B cell (primary cell): ENCODE measurements at regions not wholly inside any gene's neighbourhood (a gene's known extent, or its start where the extent isn't known, plus 50 kb on each side); places are given as distances from the start of the nearest gene placed in this dataset.
"Not testable (repeated sequence)": the region's sequence is repeated elsewhere in the genome, so short reads cannot be mapped to it uniquely, and the experiment has no call there.

ENCODE experiments used
- ATAC-seq: fragments of 200-7000 bp; cut with Tn5 transposase; one replicate; pipeline ENCODE4 v1.10.0; 2021; ENCODE audit warnings: low read depth, mild to moderate bottlenecking, moderate number of reproducible peaks, moderate library complexity
- CTCF ChIA-PET: fragments of 350-600 bp; sonication (Branson Sonifier 250); formaldehyde crosslinking; loops from one replicate; lab custom pipeline; 2021; ENCODE audit warnings: antibody characterized with exemption, inconsistent platforms; lab: Charles Lee
- POLR2A ChIA-PET: fragments of 350-600 bp; sonication (Branson Sonifier 250); formaldehyde crosslinking; loops from one replicate; lab custom pipeline; 2021; ENCODE audit warnings: antibody characterized with exemption; lab: Charles Lee
- DNase-seq: peaks from one replicate; pipeline ENCODE4 v3.0.0; 2013
- H2AFZ ChIP-seq: 2 replicates; pipeline ENCODE4 v1.6.1; 2012; ENCODE audit warnings: mild to moderate bottlenecking, low read depth, low read length; ENCODE audit not compliant: insufficient read depth, poor library complexity, severe bottlenecking
- H3K27ac ChIP-seq, 2 donors: 1 replicate in 1 of 2; 2 replicates in 1 of 2; pipeline ENCODE4 v1.5.1; 2012 to 2013; ENCODE audit warnings: low read length in 2 of 2, mild to moderate bottlenecking in 2 of 2, moderate library complexity in 1 of 2
- H3K27me3 ChIP-seq, 4 experiments: fragments of 200-600 bp in 1 of 4; sonication (generic) in 1 of 4; replicated peaks in 1 of 4; 1 replicate in 2 of 4; 2 replicates in 2 of 4; pipeline versions ENCODE4 v1.6.1 to v1.7.0; 2013 to 2016; ENCODE audit warnings: low read length in 3 of 4, mild to moderate bottlenecking in 2 of 4, mixed read lengths in 1 of 4, moderate library complexity in 1 of 4; ENCODE audit not compliant: insufficient read depth in 4 of 4, control insufficient read depth in 3 of 4; ENCODE audit errors: control extremely low read depth in 1 of 4
- H3K36me3 ChIP-seq, 2 experiments: replicated peaks in 1 of 2; 1 replicate in 1 of 2; 2 replicates in 1 of 2; pipeline versions ENCODE4 v1.6.1 to v1.7.1; 2013; ENCODE audit warnings: low read length in 1 of 2; ENCODE audit not compliant: insufficient read depth in 2 of 2, control insufficient read depth in 1 of 2; ENCODE audit errors: control extremely low read depth in 1 of 2, extremely low read depth in 1 of 2
- H3K4me1 ChIP-seq, 2 donors: fragments of 200-600 bp in 1 of 2; sonication (generic) in 1 of 2; 1 replicate in 1 of 2; 2 replicates in 1 of 2; pipeline versions ENCODE4 v1.5.1 to v1.6.1; 2013 to 2017; ENCODE audit warnings: low read length in 2 of 2; ENCODE audit not compliant: control insufficient read depth in 2 of 2, insufficient read depth in 2 of 2
- H3K4me2 ChIP-seq: replicated peaks from 2 replicates; pipeline ENCODE3; 2012; ENCODE audit warnings: mild to moderate bottlenecking, low read depth, low read length; ENCODE audit not compliant: poor library complexity, severe bottlenecking
- H3K4me3 ChIP-seq, 5 experiments: fragments of 200-600 bp in 1 of 5; sonication (generic) in 1 of 5; 1 replicate in 3 of 5; 2 replicates in 2 of 5; pipeline versions ENCODE4 v1.5.1 to v1.7.0; 2011 to 2016; ENCODE audit warnings: low read length in 4 of 5, mild to moderate bottlenecking in 4 of 5, low read depth in 2 of 5, control low read depth in 1 of 5, moderate library complexity in 1 of 5; ENCODE audit not compliant: insufficient read depth in 1 of 5; ENCODE audit errors: control extremely low read depth in 1 of 5, extremely low read depth in 1 of 5
- H3K79me2 ChIP-seq: fragments of 200-600 bp; sonication (generic); one replicate; pipeline ENCODE4 v1.6.0; 2016; ENCODE audit warnings: low read length; ENCODE audit not compliant: control insufficient read depth, insufficient read depth
- H3K9ac ChIP-seq: fragments of 200-600 bp; sonication (generic); 2 replicates; pipeline ENCODE4 v1.6.1; 2017; ENCODE audit warnings: mild to moderate bottlenecking, low read length, moderate library complexity
- H3K9me3 ChIP-seq, 3 donors: one replicate each; pipeline versions ENCODE4 v1.6.1 to v1.7.1; 2013; ENCODE audit warnings: low read length in 2 of 3; ENCODE audit not compliant: control insufficient read depth in 2 of 3, insufficient read depth in 1 of 3; ENCODE audit errors: control extremely low read depth in 1 of 3
- H4K20me1 ChIP-seq: 2 replicates; pipeline ENCODE4 v1.6.0; 2012; ENCODE audit warnings: mild to moderate bottlenecking, low read length; ENCODE audit not compliant: insufficient read depth, control insufficient read depth, poor library complexity, severe bottlenecking
- H3K27ac Mint-ChIP-seq: one replicate; pipeline ENCODE4 v1.8.0; 2021; ENCODE audit warnings: mixed read lengths
- H3K27me3 Mint-ChIP-seq: one replicate; pipeline ENCODE4 v1.8.0; 2021; ENCODE audit warnings: mixed read lengths
- H3K4me1 Mint-ChIP-seq: one replicate; pipeline ENCODE4 v1.8.0; 2021; ENCODE audit warnings: mixed read lengths
- H3K4me3 Mint-ChIP-seq: one replicate; pipeline ENCODE4 v1.8.0; 2021; ENCODE audit warnings: mixed read lengths
- H3K9me3 Mint-ChIP-seq: one replicate; pipeline ENCODE4 v1.8.0; 2022; ENCODE audit warnings: mixed read lengths; ENCODE audit not compliant: insufficient read depth
- EZH2 ChIP-seq: IDR thresholded peaks from 2 replicates; pipeline ENCODE4 v1.6.1; 2012; ENCODE audit warnings: borderline replicate concordance, low read depth, mild to moderate bottlenecking, moderate library complexity, low read length; ENCODE audit not compliant: insufficient read depth, poor library complexity, severe bottlenecking
- WGBS: methylation state at CpG from one replicate; pipeline ENCODE4 v1.1.5; 2013; ENCODE audit warnings: missing lambda C conversion rate; ENCODE audit not compliant: insufficient coverage; 5-methylcytosine and 5-hydroxymethylcytosine counted together
- intact Hi-C: fragments of 100-400 bp; cut with micrococcal nuclease; formaldehyde crosslinking; loops from one replicate; pipeline ENCODE4 v1.10.0; 2022
- TF ChIP-seq, protein P1 (sequence below): fragments of 200-600 bp; IDR thresholded peaks from one replicate; pipeline ENCODE4 v1.8.0; 2022; ENCODE audit warnings: antibody characterized with exemption, mild to moderate bottlenecking

DNA sequence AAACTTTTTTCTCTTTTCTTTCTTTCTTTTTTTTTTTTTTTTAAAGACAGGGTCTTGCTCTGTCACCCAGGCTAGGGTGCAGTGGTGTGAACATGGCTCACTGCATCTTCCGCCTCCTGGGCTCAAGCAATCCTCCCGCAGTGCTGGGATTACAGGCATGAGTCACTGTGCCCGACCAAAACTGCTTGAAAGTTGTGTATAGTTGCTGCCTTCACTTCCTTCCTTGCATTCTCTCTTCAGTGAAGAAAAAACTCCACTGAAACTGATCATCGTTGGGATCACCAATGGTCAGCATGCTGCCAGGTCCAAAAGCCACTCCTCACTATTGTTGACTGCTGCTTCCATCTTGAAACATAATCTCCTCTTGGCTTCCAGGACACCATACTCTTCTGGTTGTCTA, 66.6 kb upstream of the CTNNA1 start:
- no peaks in the 10 kb centered on the region for H3K4me1 Mint-ChIP-seq
- Histone ChIP-seq H3K79me2 (no peaks in the 10 kb centered on the region), H3K4me3 (no peak overlapping the region), H3K27me3 (peaks cover 0 to 7% (median 3%) of the 10 kb centered on the region in 4 experiments), H4K20me1 (no peaks in the 10 kb centered on the region), H3K9me3 (peaks cover 0 to 22% (median 2%) of the 10 kb centered on the region in 3 donors), H3K36me3 (no peaks in the 10 kb centered on the region), H3K4me1 (no peaks in the 10 kb centered on the region), H3K27ac (no peak overlapping the region), H2AFZ (no peak overlapping the region), H3K4me2 (no peak overlapping the region), H3K9ac (no peak overlapping the region)
- no peak overlapping the region for H3K4me3 Mint-ChIP-seq
- intact Hi-C loops = no loop called here
- ChIA-PET POLR2A (no interaction called here), CTCF (no interaction called here)
- TF ChIP-seq EZH2 = no peak
- TF ChIP-seq, protein P1, sequence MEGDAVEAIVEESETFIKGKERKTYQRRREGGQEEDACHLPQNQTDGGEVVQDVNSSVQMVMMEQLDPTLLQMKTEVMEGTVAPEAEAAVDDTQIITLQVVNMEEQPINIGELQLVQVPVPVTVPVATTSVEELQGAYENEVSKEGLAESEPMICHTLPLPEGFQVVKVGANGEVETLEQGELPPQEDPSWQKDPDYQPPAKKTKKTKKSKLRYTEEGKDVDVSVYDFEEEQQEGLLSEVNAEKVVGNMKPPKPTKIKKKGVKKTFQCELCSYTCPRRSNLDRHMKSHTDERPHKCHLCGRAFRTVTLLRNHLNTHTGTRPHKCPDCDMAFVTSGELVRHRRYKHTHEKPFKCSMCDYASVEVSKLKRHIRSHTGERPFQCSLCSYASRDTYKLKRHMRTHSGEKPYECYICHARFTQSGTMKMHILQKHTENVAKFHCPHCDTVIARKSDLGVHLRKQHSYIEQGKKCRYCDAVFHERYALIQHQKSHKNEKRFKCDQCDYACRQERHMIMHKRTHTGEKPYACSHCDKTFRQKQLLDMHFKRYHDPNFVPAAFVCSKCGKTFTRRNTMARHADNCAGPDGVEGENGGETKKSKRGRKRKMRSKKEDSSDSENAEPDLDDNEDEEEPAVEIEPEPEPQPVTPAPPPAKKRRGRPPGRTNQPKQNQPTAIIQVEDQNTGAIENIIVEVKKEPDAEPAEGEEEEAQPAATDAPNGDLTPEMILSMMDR = no peak
- peaks cover 34% of the 10 kb centered on the region for H3K27me3 Mint-ChIP-seq
- H3K9me3 Mint-ChIP-seq = peaks cover 3% of the 10 kb centered on the region
- ATAC-seq (no peak), DNase-seq (no peak)
- no peak overlapping the region for H3K27ac Mint-ChIP-seq
- WGBS = 53% methylated on average over 2 of the region's 4 CpGs

DNA sequence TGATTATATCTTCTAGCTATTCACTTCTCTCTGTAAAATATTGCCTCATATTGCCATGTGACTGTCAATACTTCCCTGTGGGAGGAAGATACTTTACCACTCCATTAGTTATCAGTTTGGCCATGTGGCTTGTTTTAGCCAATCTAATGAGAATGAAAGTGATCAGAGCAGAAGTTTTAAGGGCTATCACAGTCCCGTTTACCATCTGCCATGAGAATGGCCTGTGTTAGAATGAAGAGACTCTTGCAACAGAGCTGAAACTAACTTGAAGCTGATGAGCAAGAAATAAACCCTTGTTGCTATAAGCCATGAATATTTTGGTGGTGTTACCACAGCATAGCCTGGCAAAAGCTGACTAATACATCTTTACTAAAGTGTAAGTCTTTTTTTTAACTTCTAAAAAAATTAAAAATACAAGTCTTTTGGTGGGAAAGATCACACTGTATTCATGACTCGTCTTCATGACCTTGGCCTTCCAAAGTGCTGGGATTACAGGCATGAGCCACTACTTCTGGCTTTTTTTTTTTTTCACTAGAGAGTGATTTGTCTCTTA, 68.0 kb upstream of the CTNNA1 start:
- Histone ChIP-seq H3K36me3 (no peaks in the 10 kb centered on the region), H3K9me3 (peaks cover 0 to 22% (median 2%) of the 10 kb centered on the region in 3 donors), H3K27ac (no peak overlapping the region), H3K27me3 (peaks cover 0 to 7% (median 3%) of the 10 kb centered on the region in 4 experiments), H3K4me1 (no peaks in the 10 kb centered on the region), H2AFZ (no peak overlapping the region), H3K9ac (no peak overlapping the region), H3K4me2 (no peak overlapping the region), H4K20me1 (no peaks in the 10 kb centered on the region), H3K4me3 (no peak overlapping the region), H3K79me2 (no peaks in the 10 kb centered on the region)
- H3K4me3 Mint-ChIP-seq = no peak overlapping the region
- CTCF ChIA-PET = no interaction called here
- ATAC-seq (no peak), DNase-seq (no peak)
- H3K9me3 Mint-ChIP-seq = peaks cover 3% of the 10 kb centered on the region
- POLR2A ChIA-PET = no interaction called here
- WGBS = 100% methylated on average over 1 of the region's 2 CpGs
- H3K27me3 Mint-ChIP-seq = peaks cover 24% of the 10 kb centered on the region
- no peak overlapping the region for H3K27ac Mint-ChIP-seq
- no peaks in the 10 kb centered on the region for H3K4me1 Mint-ChIP-seq
- intact Hi-C loops = no loop called here
- no peak for TF ChIP-seq EZH2
- TF ChIP-seq, protein P1 = no peak

DNA sequence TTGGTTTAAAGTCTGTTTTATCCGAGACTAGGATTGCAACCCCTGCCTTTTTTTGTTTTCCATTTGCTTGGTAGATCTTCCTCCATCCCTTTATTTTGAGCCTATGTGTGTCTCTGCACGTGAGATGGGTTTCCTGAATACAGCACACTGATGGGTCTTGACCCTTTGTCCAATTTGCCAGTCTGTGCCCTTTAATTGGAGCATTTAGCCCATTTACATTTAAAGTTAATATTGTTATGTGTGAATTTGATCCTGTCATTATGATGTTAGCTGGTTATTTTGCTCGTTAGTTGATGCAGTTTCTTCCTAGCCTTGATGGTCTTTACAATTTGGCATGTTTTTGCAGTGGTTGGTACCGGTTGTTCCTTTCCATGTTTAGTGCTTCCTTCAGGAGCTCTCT, 70.8 kb upstream of the CTNNA1 start:
- H3K9me3 ChIP-seq = peaks cover 0 to 12% (median 2%) of the 10 kb centered on the region in 3 donors
- H3K36me3 ChIP-seq, intact Hi-C loops, H3K27ac Mint-ChIP-seq, H3K27me3 ChIP-seq, H3K4me2 ChIP-seq, H3K4me3 ChIP-seq, H3K4me1 ChIP-seq, ATAC-seq, H3K27ac ChIP-seq, H4K20me1 ChIP-seq, H3K9me3 Mint-ChIP-seq, CTCF ChIA-PET, H2AFZ ChIP-seq, H3K4me1 Mint-ChIP-seq, H3K9ac ChIP-seq, H3K4me3 Mint-ChIP-seq, POLR2A ChIA-PET, H3K79me2 ChIP-seq, DNase-seq: not testable (repeated sequence)
- no CpG with 5 or more reads among the region's 4 CpGs for WGBS
- peaks cover 23% of the 10 kb centered on the region for H3K27me3 Mint-ChIP-seq
